ENCODE measurements at regions not wholly inside any gene's neighbourhood (a gene's known extent, or its start where the extent isn't known, plus 50 kb on each side); places are given as distances from the start of the nearest gene placed in this dataset.

DNA sequence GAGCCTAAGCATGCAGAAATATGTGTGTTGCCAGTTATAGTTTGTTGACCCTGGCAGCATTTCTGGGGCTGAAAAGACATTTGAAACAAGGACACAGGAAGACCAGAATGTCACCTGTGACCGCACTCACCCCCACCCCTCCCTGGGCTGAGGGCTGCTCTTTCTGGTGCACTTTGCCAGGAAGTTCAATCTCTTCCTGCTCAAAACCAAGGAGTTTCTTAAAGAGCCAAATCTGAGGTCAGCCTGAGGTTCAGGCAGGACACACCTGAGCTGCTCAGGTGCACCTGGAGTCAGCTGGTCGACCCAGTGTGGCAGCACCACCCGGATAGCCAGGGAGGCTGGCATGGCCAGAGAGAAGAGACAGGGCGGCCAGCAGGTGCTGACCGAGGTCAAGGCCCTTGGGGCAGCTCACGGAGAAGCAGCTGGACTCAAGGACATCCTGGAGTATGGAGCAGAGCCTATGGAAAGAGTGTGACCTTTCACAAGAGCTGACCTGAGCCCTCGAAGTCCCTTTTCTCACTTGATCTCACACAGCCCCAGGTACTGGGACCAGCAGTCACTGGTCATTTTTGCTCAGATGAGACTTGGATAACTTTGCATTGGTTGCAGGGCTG, 376.9 kb upstream of the IRX4 start:
- DNase-seq = no peak

DNA sequence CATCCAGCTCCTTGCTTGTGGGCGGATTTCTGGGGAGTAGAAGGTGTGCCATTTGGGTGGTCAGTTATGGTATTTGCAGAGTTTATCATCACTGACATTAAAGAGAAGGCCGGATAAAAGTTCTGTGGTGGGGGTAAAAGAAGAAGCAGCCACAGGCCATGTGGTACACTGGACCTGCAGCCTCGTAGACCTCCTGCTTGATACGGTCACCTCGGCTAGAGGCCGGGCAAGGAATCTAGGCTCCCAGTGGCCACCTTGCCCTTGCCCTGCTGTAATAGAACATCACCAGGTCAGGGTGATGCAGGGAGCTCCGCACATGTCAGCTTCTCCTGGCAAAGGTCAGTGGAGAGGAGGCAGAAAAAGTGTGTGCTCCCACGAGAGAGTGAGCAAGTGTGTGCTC, 376.1 kb upstream of the IRX4 start:
- DNase-seq = no peak

DNA sequence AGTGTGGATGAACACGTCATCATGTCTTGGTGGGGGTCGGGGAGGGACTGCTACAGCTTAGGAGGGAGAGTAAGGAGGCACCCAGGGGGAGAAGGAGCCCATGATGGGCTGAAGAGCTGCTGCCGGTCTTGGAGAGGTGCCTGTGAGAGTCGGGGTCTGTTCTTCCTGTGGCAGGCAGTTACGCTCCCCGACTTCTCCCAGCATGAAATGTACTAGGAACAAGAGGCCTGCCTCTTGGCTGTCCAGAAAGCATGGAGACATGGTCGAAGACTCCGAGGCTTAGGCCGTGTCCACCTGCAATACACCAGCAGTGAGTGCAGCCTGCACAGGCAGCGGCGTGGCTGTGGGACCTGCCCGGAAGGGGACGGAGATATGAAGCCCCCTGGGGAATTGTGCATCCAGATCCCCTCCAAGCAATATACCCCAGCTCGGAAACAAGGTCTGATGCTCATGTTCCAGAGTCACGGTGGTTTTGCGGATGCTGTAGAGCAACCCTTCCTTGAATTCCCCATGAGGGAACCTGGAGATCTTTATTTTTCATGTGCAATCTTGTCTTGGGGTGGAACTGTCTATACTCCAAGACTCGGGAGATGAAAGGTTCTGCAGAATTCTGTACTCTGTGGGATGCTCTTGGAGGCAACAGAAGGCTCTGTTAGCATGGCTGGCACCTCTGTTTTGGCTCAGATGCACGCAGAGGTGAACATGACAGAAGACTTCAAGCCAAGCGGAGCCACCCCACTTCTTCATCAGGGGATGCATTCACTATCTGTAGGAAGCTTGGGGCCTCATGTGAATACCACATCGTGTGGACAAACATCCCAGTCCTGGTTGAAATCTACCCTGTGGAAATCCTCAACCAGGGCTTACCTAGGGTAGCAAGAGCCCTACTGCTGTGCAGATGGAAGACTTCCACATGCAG, 374.9 kb upstream of the IRX4 start:
- DNase-seq = no peak

DNA sequence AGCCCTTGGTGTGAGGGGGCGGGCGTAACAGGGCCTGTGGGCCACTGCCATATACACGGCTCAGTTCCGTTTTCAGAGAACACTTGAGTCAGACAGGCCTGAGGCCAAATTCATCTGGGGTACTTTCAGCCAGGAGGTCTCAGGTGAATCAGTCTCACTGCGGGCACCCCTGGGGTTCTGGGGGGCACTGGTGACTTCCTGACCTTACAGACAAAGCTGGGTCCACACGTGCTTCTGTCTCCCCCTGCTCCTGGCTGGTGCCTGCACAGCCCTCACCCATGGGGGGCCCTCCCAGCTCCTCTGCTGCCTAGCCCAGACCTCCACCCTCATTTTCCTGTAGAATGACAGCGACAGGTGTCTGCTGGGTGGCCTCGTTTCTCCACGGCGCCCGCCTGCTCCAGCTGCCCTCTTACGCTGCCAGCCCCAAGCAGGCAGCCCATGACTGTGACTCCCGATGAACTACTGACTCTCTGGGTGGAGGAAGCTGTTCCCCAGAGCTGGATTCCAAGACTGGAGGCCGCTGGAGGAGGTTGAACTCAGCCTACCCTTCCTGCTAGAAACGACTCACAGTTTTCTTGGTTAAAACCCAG, 374.1 kb upstream of the IRX4 start:
- no peak for DNase-seq

DNA sequence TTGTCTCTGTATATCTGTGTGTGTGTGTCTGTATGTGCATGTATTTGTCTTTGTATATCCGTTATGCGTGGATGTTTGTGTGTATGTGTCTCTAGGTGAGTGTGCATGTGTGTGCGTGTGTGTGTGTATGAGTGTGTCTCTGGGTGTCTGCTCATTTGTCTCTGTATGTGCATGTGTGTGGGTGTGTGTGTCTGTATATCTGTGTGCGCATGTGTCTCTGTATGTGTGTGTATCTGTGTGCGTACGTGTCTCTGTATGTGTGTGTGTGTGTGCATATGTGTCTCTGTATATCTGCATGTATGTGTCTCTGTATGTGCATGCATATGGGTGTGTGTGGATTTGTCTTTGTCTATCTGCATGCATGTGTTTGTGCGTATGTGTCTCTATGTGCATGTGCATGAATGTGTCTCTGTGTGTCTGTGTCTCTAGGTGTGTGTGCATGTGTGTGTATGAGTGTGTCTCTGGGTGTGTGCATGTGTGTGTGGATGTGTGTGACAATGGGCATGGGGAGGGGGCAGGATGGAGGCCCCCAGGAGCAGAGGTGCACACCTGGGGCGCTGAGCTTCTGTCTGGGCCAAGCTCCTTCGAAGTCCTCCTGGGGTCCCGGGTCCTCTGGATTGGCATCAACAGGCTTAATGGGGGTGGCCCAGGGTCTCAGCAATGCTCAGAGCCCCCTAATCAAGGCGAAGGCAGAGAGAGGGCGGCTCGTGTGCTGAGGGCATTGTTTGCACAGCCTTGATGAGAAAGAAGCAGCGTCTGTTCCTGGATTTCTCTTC, 373.4 kb upstream of the IRX4 start:
- no peak for DNase-seq

- DNase-seq = no peak
These were observed 372.4 kb upstream of the IRX4 start for GRCh38 chr5:2254880-2255750.

DNA sequence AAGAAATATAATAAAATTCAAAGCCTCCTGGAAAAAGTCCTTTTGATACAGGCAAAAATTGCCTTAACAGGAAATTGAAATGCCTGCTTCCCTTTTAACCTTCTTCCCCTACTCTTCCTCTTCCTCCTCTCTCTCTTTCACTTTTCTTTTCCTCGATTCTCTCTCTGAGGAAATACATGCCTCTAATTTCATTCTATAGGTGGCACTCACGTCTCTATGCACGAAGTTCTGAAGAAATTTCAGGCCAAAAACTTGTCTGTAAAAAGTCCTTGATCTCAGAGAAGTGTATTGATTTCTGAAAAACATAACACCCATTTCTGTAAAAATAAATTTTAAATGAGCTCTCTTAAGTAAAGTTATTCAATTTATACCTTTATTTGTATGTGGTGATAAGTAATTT, 371.7 kb upstream of the IRX4 start:
- DNase-seq = no peak

DNA sequence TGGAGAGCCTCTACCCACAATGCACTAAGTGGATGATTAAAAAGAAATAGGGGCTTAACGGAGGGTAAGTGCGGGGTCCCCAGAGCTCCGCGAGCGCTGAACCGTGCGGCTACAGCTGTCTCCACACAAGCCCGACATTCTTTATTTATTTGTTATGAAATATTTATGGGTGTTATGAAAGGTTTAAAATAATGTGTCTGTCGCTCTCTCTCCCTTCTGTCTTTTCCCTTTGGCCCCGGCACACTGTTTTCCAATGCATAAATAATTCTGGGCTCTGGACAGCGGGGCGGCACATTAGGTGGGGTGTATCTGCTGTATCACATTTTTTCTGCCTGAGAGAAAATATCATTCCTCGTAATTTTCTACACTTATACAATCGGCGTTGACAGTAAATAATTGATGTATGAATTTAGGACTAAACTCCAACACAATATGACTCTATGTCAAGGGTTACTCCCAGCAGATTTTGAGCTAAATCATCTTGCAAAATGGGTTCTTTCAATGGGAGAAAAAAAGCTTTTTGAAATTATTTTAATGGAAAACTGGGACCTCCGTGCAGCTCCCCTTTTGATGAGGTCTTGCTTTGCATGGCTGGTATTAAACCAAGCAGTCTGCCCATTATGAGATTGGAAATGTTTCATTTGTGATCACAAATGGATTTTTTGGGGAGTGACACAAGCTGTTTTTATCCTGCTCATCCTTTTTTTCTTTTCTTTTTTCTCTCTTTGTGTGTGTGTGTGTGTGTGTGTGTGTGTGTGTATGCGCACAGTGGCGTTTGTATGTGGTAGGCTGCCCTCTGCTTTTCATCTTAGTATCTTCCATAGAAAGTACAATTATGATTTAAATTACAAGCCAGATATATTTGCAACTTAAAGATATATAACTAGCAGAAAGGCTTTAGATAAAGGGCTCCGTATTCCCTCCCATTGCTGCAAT, 370.6 kb upstream of the IRX4 start:
- DNase-seq = no peak

GRCh38 chr5:2251751-2252150, 369.0 kb upstream of the IRX4 start:
- DNase-seq = no peak

GRCh38 chr5:2251298-2251697, 368.6 kb upstream of the IRX4 start:
- no peak for DNase-seq

GRCh38 chr5:2250365-2250950, 367.7 kb upstream of the IRX4 start:
- DNase-seq = no peak

- DNase-seq = no peak
These were observed 366.7 kb upstream of the IRX4 start for GRCh38 chr5:2249442-2249841.

- no peak for DNase-seq
These were observed 366.3 kb upstream of the IRX4 start for GRCh38 chr5:2249026-2249425.

DNA sequence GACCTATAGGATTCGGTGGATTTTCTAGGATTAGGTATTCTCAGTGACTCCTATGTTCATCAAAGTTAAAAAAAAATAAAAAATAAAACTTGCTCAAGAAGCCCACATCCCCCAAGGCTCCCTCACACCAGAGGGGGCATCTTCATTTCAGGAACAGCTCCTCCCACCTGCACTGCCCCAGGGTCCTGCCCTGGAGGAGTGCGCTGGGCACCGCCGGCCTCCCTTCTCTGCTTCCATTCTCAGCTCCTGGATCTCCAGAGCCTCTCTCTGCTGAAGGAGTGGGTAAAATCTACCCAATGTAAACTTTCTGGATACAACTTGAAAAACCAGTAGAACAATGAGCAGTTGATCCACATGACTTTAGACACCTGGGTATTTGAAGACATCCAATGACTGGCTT, 359.8 kb upstream of the IRX4 start:
- DNase-seq = no peak

DNA sequence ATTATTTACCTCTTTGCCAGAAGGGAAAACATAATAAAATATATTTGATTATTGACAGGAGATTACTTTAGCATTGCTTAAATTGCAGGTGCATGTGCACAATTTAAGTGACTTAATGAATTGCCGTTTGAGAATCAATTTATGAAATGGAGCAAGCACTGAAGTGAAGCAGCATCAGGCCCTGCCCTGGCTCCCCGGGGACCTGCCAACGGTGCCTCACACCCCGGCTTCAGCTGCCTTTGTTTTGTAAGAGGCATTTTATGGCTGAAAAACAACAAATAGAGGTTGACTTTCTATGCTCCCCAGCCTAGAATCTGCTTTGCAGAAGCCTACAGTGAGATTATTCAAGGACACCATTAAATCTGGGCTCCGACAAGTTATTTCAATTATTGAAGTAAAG, 359.1 kb upstream of the IRX4 start:
- no peak for DNase-seq

- DNase-seq = no peak
These were observed 357.6 kb upstream of the IRX4 start for GRCh38 chr5:2240118-2240904.

GRCh38 chr5:2239201-2239910, 356.6 kb upstream of the IRX4 start:
- DNase-seq = no peak

GRCh38 chr5:2238732-2239131, 356.0 kb upstream of the IRX4 start:
- no peak for DNase-seq

DNA sequence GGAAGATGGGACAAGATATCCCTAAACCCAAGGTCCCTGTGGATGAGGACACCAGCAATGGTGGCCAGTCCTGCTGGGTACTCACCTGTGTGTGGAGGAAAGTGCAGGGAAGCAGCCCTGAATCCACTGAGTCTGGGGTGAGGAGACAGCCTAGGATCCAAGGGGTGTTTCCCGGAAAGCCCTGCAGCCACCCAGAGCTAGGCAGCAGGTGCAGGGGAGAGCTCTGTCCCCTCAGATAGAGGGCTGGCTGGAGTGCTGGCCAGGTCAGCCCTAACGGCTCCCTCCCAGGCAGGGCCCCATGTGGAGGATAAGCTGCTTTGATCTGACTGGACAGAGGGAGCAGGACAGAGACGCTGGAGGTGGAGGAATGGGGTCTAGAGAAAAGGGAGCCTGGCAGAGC, 344.7 kb upstream of the IRX4 start:
- DNase-seq = no peak
